Mucosa of descending colon (tissue), 3 donors: ENCODE measurements at regions not wholly inside any gene's neighbourhood (a gene's known extent, or its start where the extent isn't known, plus 50 kb on each side); places are given as distances from the start of the nearest gene placed in this dataset.
"Not testable (repeated sequence)": the region's sequence is repeated elsewhere in the genome, so short reads cannot be mapped to it uniquely, and the experiment has no call there.

Experiments
- ATAC-seq: fragments of 200-7000 bp; cut with Tn5 transposase; one replicate; pipeline ENCODE4 v1.9.1; 2020; ENCODE audit warnings: mild to moderate bottlenecking, moderate library complexity
- DNase-seq, 3 donors: peaks; one replicate each; pipeline ENCODE4 v3.0.0-alpha.2; 2020
- H3K36me3 ChIP-seq: fragments of 200-600 bp; one replicate; pipeline ENCODE4 v1.8.0; 2021; ENCODE audit warnings: low read depth, mild to moderate bottlenecking
- H3K4me1 ChIP-seq: fragments of 200-600 bp; one replicate; pipeline ENCODE4 v1.8.0; 2021; ENCODE audit warnings: low read depth, mild to moderate bottlenecking
- H3K4me3 ChIP-seq: fragments of 200-600 bp; one replicate; pipeline ENCODE4 v1.8.0; 2021; ENCODE audit warnings: mild to moderate bottlenecking
- H3K9me3 ChIP-seq: fragments of 200-600 bp; one replicate; pipeline ENCODE4 v1.8.0; 2021; ENCODE audit warnings: mild to moderate bottlenecking
- intact Hi-C, 2 donors: fragments of 100-400 bp; cut with DNase I in 1 of 2; cut with micrococcal nuclease in 1 of 2; formaldehyde crosslinking; loops; one replicate each; pipeline versions ENCODE4 v1.11.0 to v1.11.1; 2022; cut with DNase I, micrococcal nuclease
- TF ChIP-seq, protein P1 (sequence below): fragments of 200-600 bp; IDR thresholded peaks from one replicate; pipeline ENCODE4 v1.8.0; 2022; ENCODE audit warnings: antibody characterized with exemption, mild to moderate bottlenecking
- donor health status: DM: no; HTN: no; CAD: no; lungs with moderate emphysema.
- donor health status: DM: no; HTN: no; CAD: no.
- donor health status: DM: no; HTN: yes; CAD: no.

GRCh38 chrX:39063037-39063436, 261.8 kb downstream of the MID1IP1 start:
- peak; percentile 91 for ATAC-seq
- TF ChIP-seq, protein P1, sequence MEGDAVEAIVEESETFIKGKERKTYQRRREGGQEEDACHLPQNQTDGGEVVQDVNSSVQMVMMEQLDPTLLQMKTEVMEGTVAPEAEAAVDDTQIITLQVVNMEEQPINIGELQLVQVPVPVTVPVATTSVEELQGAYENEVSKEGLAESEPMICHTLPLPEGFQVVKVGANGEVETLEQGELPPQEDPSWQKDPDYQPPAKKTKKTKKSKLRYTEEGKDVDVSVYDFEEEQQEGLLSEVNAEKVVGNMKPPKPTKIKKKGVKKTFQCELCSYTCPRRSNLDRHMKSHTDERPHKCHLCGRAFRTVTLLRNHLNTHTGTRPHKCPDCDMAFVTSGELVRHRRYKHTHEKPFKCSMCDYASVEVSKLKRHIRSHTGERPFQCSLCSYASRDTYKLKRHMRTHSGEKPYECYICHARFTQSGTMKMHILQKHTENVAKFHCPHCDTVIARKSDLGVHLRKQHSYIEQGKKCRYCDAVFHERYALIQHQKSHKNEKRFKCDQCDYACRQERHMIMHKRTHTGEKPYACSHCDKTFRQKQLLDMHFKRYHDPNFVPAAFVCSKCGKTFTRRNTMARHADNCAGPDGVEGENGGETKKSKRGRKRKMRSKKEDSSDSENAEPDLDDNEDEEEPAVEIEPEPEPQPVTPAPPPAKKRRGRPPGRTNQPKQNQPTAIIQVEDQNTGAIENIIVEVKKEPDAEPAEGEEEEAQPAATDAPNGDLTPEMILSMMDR, result no peak

DNA sequence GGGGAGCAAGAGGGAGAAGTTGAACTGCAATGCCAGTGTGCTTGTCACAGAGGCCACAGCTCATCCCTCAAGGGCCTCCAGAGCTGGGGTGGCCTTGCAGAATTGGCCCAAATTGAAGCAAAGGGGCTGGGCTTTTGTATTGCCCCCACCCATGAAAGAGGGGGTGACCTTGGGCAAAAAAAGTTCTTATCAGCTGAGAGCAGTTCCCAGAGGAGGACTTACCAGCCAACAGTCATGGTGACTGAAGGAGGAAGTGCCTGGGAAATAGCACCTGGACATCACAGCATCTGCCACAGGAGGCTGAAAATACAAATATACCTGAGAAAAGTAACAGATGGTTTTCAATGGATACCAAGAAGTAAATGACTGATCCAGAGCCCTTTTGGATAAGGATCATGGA, 262.4 kb downstream of the MID1IP1 start:
- intact Hi-C loops, result loop anchor here in 1 of 2 donors (10.0 kb wide), 1 partner anchor 59 kb away; no protein-coding TSS in a partner anchor
- no peaks in the 10 kb centered on the region for H3K36me3 ChIP-seq
- H3K4me3 ChIP-seq, result no peak overlapping the region
- TF ChIP-seq, protein P1, result no peak
- no peak for ATAC-seq
- no peak for DNase-seq
- H3K4me1 ChIP-seq, result no peaks in the 10 kb centered on the region
- H3K9me3 ChIP-seq, result no peaks in the 10 kb centered on the region

More at GRCh38 chrX:39063037-39063436, 261.8 kb downstream of the MID1IP1 start:
- DNase-seq, result peak in 2 of 3 donors; percentile 32 to 60
- H3K36me3 ChIP-seq, result no peaks in the 10 kb centered on the region
- no peak overlapping the region for H3K4me3 ChIP-seq
- intact Hi-C loops, result loop anchor here in 1 of 2 donors (10.0 kb wide), 1 partner anchor 58 kb away; no protein-coding TSS in a partner anchor
- H3K9me3 ChIP-seq, result no peaks in the 10 kb centered on the region
- no peaks in the 10 kb centered on the region for H3K4me1 ChIP-seq

GRCh38 chrX:39065051-39065871, 264.0 kb downstream of the MID1IP1 start:
- no peaks in the 10 kb centered on the region for H3K36me3 ChIP-seq
- TF ChIP-seq, protein P1, result no peak
- no peaks in the 10 kb centered on the region for H3K4me1 ChIP-seq
- no peaks in the 10 kb centered on the region for H3K9me3 ChIP-seq
- intact Hi-C loops, result loop anchor here in 1 of 2 donors (10.0 kb wide), 1 partner anchor 60 kb away; no protein-coding TSS in a partner anchor
- DNase-seq (peak in 1 of 3 donors; percentile 2), ATAC-seq (no peak)
- H3K4me3 ChIP-seq, result no peak overlapping the region

- intact Hi-C loops, result loop anchor here in 1 of 2 donors (10.0 kb wide), 1 partner anchor 63 kb away; no protein-coding TSS in a partner anchor
- TF ChIP-seq, protein P1, result no peak
- H3K4me1 ChIP-seq, result no peaks in the 10 kb centered on the region
- H3K36me3 ChIP-seq, result no peaks in the 10 kb centered on the region
- DNase-seq (no peak), ATAC-seq (no peak)
- H3K9me3 ChIP-seq, result no peaks in the 10 kb centered on the region
- no peak overlapping the region for H3K4me3 ChIP-seq
Measured at GRCh38 chrX:39067866-39068265, 266.6 kb downstream of the MID1IP1 start.

DNA sequence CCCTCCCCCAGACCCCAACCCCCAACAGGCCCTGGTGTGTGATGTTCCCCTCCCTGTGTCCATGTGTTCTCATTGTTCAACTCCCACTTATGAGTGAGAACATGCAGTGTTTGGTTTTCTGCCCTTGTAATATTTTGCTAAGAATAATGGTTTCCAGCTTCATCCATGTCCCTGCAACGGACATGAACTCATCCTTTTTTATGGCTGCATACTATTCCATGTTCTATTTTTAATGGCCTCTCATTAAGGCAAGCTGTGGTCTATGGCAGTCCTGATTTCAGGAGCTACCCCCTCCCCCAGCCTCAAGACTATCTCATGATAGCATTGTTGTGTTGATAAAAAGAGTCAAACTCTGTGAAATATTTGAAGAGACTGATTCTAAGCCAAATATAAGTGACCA, 267.4 kb downstream of the MID1IP1 start:
- not testable (repeated sequence) for ATAC-seq, H3K4me1 ChIP-seq, H3K4me3 ChIP-seq, H3K36me3 ChIP-seq, H3K9me3 ChIP-seq, DNase-seq
- intact Hi-C loops, result loop anchor here in 1 of 2 donors (10.0 kb wide), 1 partner anchor 64 kb away; no protein-coding TSS in a partner anchor

DNA sequence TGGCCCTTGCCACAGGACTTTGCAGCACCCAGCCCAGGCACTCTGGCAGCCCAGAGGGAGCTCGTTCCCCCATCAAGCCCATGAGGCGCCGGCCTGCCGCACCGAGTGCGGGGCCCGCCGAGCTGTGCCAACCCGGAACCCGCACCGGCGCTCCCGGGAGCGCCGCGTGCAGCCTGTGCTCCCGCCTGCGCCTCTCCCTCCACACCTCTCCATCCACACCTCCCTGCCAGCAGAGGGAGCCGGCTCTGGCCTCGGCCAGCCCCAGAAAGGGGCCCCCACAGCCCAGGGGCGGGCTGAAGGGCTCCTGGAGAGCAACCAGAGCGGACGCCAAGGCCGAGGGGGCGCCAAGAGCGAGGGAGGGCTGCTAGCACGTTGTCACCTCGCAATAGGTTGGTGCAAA, 268.8 kb downstream of the MID1IP1 start:
- H3K36me3 ChIP-seq, result no peaks in the 10 kb centered on the region
- ATAC-seq (no peak), DNase-seq (no peak)
- intact Hi-C loops, result no loop called here
- TF ChIP-seq, protein P1, result no peak
- no peak overlapping the region for H3K4me3 ChIP-seq
- no peaks in the 10 kb centered on the region for H3K9me3 ChIP-seq
- H3K4me1 ChIP-seq, result no peaks in the 10 kb centered on the region
